Stimulated activated CD4-positive, alpha-beta T cell treated with anti-CD3 and anti-CD28 coated beads, Interleukin-12 subunit alpha, Interleukin-12 subunit beta, amount 100 ng/mL, for 24 hours (primary cell): ENCODE measurements at regions not wholly inside any gene's neighbourhood (a gene's known extent, or its start where the extent isn't known, plus 50 kb on each side); places are given as distances from the start of the nearest gene placed in this dataset.

ENCODE experiments used
- DNase-seq, 2 experiments: peaks; one replicate each; pipeline ENCODE4 v3.0.0-alpha.2; 2020; ENCODE audit warnings: low read depth in 2 of 2

DNA sequence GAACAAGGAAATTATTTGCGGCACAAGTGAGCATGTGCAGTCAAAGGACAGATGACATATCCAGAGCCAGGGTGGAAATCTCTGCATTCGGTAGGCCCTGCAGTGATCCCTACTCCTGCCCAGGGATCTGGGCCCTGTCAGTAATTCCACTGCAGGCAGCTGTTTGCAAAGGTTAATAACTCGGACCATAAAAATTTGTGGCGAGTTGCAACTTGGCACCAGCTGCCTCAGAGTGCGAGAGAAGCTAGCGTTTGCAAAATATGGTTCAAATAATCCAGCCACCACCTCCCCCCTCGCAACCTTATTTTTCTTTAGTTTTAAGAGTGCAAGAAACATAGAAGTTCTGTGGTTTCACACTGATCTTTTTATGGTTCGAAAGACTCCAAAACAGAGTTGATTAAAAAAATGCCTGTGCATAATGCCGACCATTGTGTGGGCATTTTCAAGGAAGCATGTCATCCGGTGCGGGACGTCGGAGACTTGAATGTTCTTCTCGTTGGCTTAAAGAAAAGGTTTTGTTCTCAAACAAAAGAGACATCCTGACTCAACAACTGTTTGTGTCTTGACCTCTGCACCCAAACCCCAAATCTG lies 224.5 kb downstream of the BCL11B start:
- DNase-seq, result no peak

GRCh38 chr14:99050309-99050708 lies 221.7 kb downstream of the BCL11B start:
- no peak for DNase-seq

GRCh38 chr14:99052467-99052866 lies 219.5 kb downstream of the BCL11B start:
- DNase-seq, result no peak

GRCh38 chr14:99055019-99055418 lies 217.0 kb downstream of the BCL11B start:
- DNase-seq, result no peak

DNA sequence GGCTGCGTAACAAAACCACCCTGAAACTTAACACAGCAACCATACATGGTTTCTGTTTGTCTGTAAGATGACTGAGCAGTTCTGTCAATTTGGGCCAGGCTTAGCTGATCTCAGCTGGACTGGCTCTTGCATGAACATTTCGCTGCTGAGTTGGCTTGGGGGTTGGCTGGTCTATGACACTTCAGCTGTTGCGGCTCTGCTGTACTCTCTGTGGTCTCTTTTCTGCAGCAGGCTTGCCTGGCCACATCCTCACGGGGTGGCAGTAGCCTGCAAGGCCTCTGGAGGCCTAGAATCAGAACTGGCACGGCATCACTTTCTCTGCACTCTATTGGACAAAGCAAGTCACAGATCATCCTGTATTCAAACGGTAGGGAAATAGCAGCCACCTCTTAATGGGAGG lies 216.2 kb downstream of the BCL11B start:
- no peak for DNase-seq

DNA sequence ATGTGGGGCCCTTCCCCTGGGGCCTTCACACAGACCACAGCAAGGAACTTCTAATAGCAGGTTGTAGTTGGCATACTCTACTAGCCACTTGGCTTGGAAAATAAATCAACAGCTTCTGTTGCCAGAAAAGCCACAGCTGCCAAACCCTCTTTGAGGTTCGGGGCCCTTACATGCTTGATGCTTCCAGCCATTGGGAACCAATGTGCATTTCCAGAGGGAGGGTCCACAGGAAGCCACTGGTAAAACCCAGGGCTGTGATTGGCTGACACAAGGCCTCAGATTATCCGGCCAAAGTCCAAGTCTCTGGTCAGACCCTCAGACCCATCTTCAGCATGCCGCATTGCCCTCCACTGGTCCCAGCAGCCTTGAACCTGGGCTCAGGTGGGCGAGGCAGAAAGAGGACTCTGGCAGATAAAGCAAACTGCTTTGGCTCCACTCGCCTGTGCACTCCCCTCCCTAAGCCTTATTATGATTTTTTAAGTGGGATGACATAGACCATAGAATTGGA lies 214.4 kb downstream of the BCL11B start:
- no peak for DNase-seq

DNA sequence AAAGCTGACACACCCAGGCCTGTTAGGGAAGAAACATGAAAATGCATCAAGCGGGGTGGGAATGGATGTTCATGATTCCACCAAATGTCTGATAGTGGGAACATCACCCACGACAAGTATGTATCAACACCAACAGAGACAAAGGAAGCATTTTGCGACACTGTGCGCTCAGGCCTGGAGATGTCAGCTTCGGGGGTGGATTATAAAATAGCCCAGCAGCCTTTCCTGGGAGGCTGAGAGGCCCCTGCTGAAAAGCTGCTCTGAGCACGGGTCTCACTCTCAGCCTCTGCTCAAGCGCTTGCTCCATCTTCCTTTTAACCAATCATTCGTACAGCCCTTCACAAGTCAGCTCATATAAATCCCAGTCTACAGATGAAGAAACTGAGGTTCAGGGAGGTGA lies 213.5 kb downstream of the BCL11B start:
- DNase-seq, result no peak

GRCh38 chr14:99062216-99062615 lies 209.8 kb downstream of the BCL11B start:
- no peak for DNase-seq

- no peak for DNase-seq
These were observed 209.1 kb downstream of the BCL11B start for GRCh38 chr14:99062772-99063418.

- DNase-seq, result no peak
These were observed 208.3 kb downstream of the BCL11B start for GRCh38 chr14:99063620-99064225.

DNA sequence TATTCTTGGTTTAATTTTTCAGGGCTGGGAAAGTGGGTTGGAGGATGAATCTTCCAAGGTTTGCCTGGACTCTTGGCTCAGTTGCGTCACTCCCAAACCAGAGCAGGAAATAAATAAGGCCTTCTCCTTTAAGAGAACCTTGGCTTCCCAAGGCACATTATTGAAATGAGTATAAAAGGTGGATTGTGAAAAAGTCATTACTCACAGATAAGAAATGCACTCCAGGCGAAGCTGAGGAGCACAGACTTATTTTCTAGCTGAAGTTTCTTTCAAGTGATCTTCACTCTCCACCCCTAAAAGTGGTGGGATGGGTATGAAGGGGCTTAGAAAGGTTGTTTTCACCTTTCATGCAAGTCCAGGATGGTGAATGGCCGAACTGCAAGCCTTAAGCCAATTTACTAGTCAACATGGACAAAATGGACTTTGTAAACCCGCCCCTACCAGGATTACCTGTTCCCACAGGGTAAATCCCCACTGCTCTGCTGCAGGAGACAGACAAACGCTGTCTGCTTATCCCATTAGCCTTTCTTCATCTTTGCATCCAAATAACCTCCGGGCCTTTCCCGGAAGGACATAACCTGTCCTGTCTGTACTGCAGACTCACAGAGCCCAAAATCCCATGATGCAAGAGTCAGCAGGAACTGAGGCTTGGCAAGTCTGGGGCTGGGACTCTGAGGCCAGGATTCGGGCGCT lies 207.6 kb downstream of the BCL11B start:
- DNase-seq, result no peak

DNA sequence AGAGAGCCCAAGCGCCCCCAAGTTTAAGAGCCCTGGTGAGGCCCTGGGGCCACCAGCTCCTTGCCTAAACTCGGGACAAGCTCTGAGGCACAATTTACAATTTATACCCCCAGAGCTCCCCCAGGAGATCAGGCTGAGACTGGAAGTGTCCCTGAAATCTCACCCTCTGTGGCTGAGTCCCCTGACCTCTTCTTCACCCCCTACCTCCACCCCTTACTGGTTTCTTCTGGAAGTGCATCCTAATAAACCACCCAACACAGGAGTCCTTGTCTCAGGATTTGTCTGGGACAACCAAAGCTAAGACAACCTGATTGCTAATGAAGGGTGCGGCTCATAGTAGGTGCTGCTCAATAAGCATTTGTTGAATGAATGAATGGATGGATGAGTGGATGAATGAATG lies 206.4 kb downstream of the BCL11B start:
- DNase-seq, result no peak

DNA sequence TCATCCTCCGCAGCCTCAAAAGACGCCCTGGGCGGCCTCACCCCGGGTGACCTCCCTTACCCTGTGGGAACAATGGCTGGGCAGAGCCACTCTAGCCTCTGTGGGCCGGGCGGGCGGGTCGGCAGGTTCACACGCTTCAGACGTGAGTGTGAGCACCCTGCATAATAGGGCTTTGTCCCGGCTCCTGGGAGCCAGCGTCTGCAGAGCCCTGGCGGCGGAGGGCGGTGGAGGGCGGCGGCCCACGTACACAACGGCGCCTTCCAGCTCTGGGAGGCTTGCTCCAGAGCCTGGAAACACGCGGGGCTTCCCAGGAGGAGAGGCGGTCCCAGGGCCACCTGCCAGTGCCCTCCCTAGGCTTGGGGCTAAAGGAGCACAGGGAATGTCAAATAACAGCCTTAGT lies 205.6 kb downstream of the BCL11B start:
- no peak for DNase-seq

GRCh38 chr14:99067141-99067920 lies 204.7 kb downstream of the BCL11B start:
- no peak for DNase-seq

GRCh38 chr14:99067927-99068326 lies 204.1 kb downstream of the BCL11B start:
- no peak for DNase-seq

DNA sequence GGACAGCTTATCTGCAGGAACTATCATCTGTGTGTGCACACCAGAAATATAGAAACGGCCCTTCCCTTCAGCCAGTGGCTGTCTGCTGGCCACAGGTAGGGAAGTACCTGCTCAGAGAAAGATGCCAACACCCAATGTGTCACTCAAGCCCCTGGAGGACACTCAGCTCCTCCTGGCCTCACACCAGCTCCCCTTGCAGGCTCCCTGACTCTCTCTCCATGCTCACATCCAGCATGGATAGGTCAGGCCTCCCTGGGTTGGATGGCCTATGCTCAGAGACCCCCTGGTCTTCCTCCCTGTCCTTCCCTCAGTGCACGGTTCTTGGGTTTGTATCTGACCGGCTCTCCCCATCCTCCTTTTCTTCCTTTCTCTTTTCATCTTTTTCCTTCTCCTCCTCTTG lies 202.1 kb downstream of the BCL11B start:
- no peak for DNase-seq

- DNase-seq, result no peak
These were observed 199.6 kb downstream of the BCL11B start for GRCh38 chr14:99072433-99072832.

- DNase-seq, result no peak
These were observed 199.0 kb downstream of the BCL11B start for GRCh38 chr14:99072956-99073355.

- DNase-seq, result no peak
These were observed 198.6 kb downstream of the BCL11B start for GRCh38 chr14:99073431-99073830.

GRCh38 chr14:99075061-99075460 lies 196.9 kb downstream of the BCL11B start:
- no peak for DNase-seq

DNA sequence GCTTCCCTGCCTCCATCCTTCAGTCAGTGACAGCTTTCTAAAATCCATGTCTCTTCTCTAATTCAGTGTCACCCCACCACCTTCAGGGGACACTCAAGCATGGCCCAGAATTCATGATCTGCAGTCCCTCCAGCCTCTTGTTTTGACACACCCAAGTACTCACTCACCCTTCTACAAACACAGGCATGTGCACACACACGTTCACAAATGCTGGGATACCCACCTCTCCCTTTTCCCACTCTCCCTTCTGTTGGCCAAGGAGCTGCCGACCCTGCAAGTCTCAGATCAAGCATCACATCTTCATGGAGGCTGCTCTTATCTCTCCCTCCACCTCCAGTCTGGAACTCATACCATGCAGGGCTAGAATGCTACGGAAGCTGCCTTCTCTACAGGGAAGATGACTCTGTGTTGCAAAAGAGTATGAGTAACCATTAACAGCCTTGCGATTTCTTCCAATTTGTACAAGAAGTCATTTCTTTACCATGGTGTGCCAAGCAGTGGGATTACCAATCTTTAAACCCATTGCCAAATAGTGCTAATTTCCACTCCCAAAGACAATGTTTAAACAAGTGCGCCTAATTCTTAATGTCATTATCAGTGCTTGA lies 196.1 kb downstream of the BCL11B start:
- no peak for DNase-seq
